PC-9 (cell line): ENCODE measurements at regions not wholly inside any gene's neighbourhood (a gene's known extent, or its start where the extent isn't known, plus 50 kb on each side); places are given as distances from the start of the nearest gene placed in this dataset.

Experiments
- BruUV-seq: library from RNA; stranded (reverse); fragments of 400-500 nt; replicated peaks from 2 replicates; lab custom pipeline; 2021; lab: Mats Ljungman, UMichigan
- CTCF ChIA-PET: fragments of 300-600 bp; sonication (Branson Sonifier 250); formaldehyde crosslinking; loops from one replicate; lab custom pipeline; 2022; ENCODE audit warnings: antibody characterized with exemption; lab: Charles Lee
- POLR2A ChIA-PET: fragments of 300-600 bp; sonication (Branson Sonifier 250); formaldehyde crosslinking; loops from one replicate; lab custom pipeline; 2022; ENCODE audit warnings: antibody characterized with exemption; ENCODE audit not compliant: unreplicated experiment; lab: Charles Lee
- DNase-seq, 2 experiments: peaks; one replicate each; pipeline versions ENCODE4 v3.0.0 to v3.0.0-alpha.2; 2015 to 2022; ENCODE audit warnings: mixed read lengths in 1 of 2
- H2AFZ ChIP-seq: fragments of 200-600 bp; sonication (generic); 2 replicates; pipeline ENCODE4 v1.8.1; 2017; ENCODE audit warnings: antibody characterized with exemption
- H3F3A ChIP-seq: fragments of 200-600 bp; sonication (generic); 2 replicates; pipeline ENCODE4 v1.8.1; 2017; ENCODE audit warnings: antibody characterized with exemption, mild to moderate bottlenecking, low read depth; ENCODE audit not compliant: insufficient read depth
- H3K27ac ChIP-seq: fragments of 200-600 bp; sonication (generic); 2 replicates; pipeline ENCODE4 v1.6.1; 2016; ENCODE audit warnings: mixed run types
- H3K27me3 ChIP-seq: fragments of 200-600 bp; sonication (generic); 2 replicates; pipeline ENCODE4 v1.6.1; 2016; ENCODE audit warnings: low read depth, mixed run types; ENCODE audit not compliant: insufficient read depth
- H3K36me3 ChIP-seq: fragments of 200-600 bp; sonication (generic); 2 replicates; pipeline ENCODE4 v1.6.1; 2016; ENCODE audit warnings: low read depth, mixed run types
- H3K4me1 ChIP-seq: fragments of 200-600 bp; sonication (generic); replicated peaks from 2 replicates; pipeline ENCODE4 v1.6.1; 2016; ENCODE audit warnings: mixed run types; ENCODE audit not compliant: insufficient read depth
- H3K4me2 ChIP-seq: fragments of 200-600 bp; sonication (generic); 2 replicates; pipeline ENCODE4 v1.6.1; 2017; ENCODE audit warnings: mixed run types
- H3K4me3 ChIP-seq: fragments of 200-600 bp; sonication (generic); 2 replicates; pipeline ENCODE4 v1.6.1; 2016; ENCODE audit warnings: mixed run types
- H3K79me2 ChIP-seq: fragments of 200-600 bp; sonication (generic); 2 replicates; pipeline ENCODE4 v1.6.1; 2017; ENCODE audit warnings: low read depth, mixed run types
- H3K9me2 ChIP-seq: fragments of 200-600 bp; sonication (generic); 2 replicates; pipeline ENCODE4 v1.8.1; 2017; ENCODE audit warnings: mild to moderate bottlenecking; ENCODE audit not compliant: insufficient read depth
- H3K9me3 ChIP-seq: fragments of 200-600 bp; sonication (generic); 2 replicates; pipeline ENCODE4 v1.8.1; 2016; ENCODE audit warnings: low read depth; ENCODE audit not compliant: insufficient read depth
- H4K20me1 ChIP-seq: fragments of 200-600 bp; sonication (generic); 2 replicates; pipeline ENCODE4 v1.8.1; 2017; ENCODE audit not compliant: insufficient read depth
- EZH2 ChIP-seq: fragments of 200-600 bp; sonication (generic); IDR thresholded peaks from 2 replicates; pipeline ENCODE4 v1.8.0; 2017; ENCODE audit warnings: antibody characterized with exemption, low read depth
- intact Hi-C: fragments of 100-400 bp; cut with micrococcal nuclease; formaldehyde crosslinking; loops from one replicate; pipeline ENCODE4 v1.10.0; 2022; ENCODE audit not compliant: unreplicated experiment
- TF ChIP-seq, protein P1 (sequence below): fragments of 200-600 bp; sonication (generic); conservative IDR thresholded peaks from 2 replicates; pipeline ENCODE4 v1.6.1; 2017; ENCODE audit warnings: mixed run types, antibody characterized with exemption, mild to moderate bottlenecking, moderate library complexity

DNA sequence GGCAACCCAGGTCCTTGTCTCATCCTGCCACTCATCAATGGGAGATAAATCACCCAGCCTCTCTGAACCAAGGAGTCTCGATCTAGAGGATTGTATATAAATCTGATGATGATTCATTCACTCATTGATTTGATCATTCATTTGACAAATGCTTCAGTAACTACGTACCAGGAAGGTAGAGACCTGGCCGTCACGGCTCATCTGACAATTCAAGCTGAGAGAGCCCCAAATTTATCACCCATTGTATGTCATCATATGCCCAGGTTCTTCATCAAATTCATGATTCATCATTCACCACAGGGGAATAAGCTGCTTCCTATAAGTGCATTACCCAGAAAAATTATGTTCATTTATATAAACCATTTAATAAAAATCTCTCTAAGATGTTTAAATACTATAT lies 116.9 kb downstream of the FAM161A start:
- intact Hi-C loops: no loop called here
- Histone ChIP-seq H3K9me2 (no peaks in the 10 kb centered on the region), H3K36me3 (no peaks in the 10 kb centered on the region), H3K4me3 (no peak overlapping the region), H3F3A (no peaks in the 10 kb centered on the region), H3K4me1 (no peaks in the 10 kb centered on the region), H3K9me3 (no peaks in the 10 kb centered on the region), H2AFZ (no peak overlapping the region), H3K79me2 (no peaks in the 10 kb centered on the region), H3K4me2 (no peak overlapping the region), H4K20me1 (no peaks in the 10 kb centered on the region), H3K27ac (no peak overlapping the region), H3K27me3 (no peaks in the 10 kb centered on the region)
- POLR2A ChIA-PET: interaction anchor here (0.6 kb wide), 1 partner anchor 105 kb away, joined by 7 read pairs; no protein-coding TSS in a partner anchor
- CTCF ChIA-PET: interaction anchor here (0.5 kb wide), 1 partner anchor 55 kb away, joined by 4 read pairs; no protein-coding TSS in a partner anchor
- no TSS peak for BruUV-seq
- DNase-seq: no peak
- TF ChIP-seq, protein P1, sequence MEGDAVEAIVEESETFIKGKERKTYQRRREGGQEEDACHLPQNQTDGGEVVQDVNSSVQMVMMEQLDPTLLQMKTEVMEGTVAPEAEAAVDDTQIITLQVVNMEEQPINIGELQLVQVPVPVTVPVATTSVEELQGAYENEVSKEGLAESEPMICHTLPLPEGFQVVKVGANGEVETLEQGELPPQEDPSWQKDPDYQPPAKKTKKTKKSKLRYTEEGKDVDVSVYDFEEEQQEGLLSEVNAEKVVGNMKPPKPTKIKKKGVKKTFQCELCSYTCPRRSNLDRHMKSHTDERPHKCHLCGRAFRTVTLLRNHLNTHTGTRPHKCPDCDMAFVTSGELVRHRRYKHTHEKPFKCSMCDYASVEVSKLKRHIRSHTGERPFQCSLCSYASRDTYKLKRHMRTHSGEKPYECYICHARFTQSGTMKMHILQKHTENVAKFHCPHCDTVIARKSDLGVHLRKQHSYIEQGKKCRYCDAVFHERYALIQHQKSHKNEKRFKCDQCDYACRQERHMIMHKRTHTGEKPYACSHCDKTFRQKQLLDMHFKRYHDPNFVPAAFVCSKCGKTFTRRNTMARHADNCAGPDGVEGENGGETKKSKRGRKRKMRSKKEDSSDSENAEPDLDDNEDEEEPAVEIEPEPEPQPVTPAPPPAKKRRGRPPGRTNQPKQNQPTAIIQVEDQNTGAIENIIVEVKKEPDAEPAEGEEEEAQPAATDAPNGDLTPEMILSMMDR: no peak
- no peak for TF ChIP-seq EZH2

DNA sequence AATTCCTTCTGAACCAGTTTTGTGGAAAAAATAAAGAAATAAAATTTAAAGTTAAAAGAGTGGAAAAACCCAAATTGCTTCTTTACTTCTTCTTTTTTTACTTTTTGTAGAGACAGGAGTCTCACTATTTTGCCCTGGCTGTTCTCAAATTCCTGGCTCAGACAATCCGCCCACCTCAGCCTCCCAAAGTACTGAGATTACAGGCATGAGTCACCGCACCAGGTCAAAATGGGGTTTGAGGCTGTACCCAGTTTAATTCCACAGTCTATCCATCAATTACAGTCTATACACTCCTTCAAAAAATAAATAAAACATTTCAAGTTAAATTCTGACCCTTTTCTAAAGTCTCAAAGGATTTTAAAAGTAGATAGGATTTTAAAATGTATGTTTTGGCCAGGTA lies 120.3 kb downstream of the FAM161A start:
- no peaks in the 10 kb centered on the region for H3K79me2 ChIP-seq
- H2AFZ ChIP-seq: no peak overlapping the region
- POLR2A ChIA-PET: no interaction called here
- H3F3A ChIP-seq: no peaks in the 10 kb centered on the region
- H3K9me2 ChIP-seq: no peaks in the 10 kb centered on the region
- H3K4me3 ChIP-seq: no peak overlapping the region
- no peaks in the 10 kb centered on the region for H3K9me3 ChIP-seq
- BruUV-seq: no TSS peak
- no peaks in the 10 kb centered on the region for H3K27me3 ChIP-seq
- TF ChIP-seq, protein P1: no peak
- TF ChIP-seq EZH2: no peak
- no peak for DNase-seq
- intact Hi-C loops: no loop called here
- H3K4me1 ChIP-seq: no peaks in the 10 kb centered on the region
- H3K36me3 ChIP-seq: no peaks in the 10 kb centered on the region
- no peaks in the 10 kb centered on the region for H4K20me1 ChIP-seq
- H3K27ac ChIP-seq: no peak overlapping the region
- H3K4me2 ChIP-seq: no peak overlapping the region
- CTCF ChIA-PET: no interaction called here

- Histone ChIP-seq H4K20me1 (no peaks in the 10 kb centered on the region), H3K4me2 (no peak overlapping the region), H3K9me2 (0 out of 2 replicates have a peak, but pooled peaks cover 3% of the 10 kb centered on the region), H3K27ac (no peak overlapping the region), H3K4me3 (no peak overlapping the region), H3K4me1 (no peaks in the 10 kb centered on the region), H3K27me3 (no peaks in the 10 kb centered on the region), H3F3A (no peaks in the 10 kb centered on the region), H2AFZ (no peak overlapping the region), H3K36me3 (no peaks in the 10 kb centered on the region), H3K79me2 (no peaks in the 10 kb centered on the region), H3K9me3 (no peaks in the 10 kb centered on the region)
- ChIA-PET CTCF (no interaction called here), POLR2A (no interaction called here)
- DNase-seq: no peak
- intact Hi-C loops: no loop called here
- no TSS peak for BruUV-seq
- no peak for TF ChIP-seq EZH2
- TF ChIP-seq, protein P1: no peak
Measured at GRCh38 chr2:61732787-61733186, 121.1 kb downstream of the FAM161A start.
